ENCODE measurements at regions not wholly inside any gene's neighbourhood (a gene's known extent, or its start where the extent isn't known, plus 50 kb on each side); places are given as distances from the start of the nearest gene placed in this dataset. TPM values are rescaled to one million over a fixed set of nuclear protein-coding genes. Genes with fewer than 3 reads are reported as not detected.

GRCh38 chr18:64245126-64245861 is 96.4 kb upstream of the LINC00305 start:
- DNase-seq, result no peak

- DNase-seq, result no peak
Measured at GRCh38 chr18:64244571-64244970, 95.7 kb upstream of the LINC00305 start.

- DNase-seq, result no peak
Measured at GRCh38 chr18:64240316-64240715, 91.4 kb upstream of the LINC00305 start.

GRCh38 chr18:64238076-64238475 is 89.2 kb upstream of the LINC00305 start:
- DNase-seq, result no peak

- DNase-seq, result no peak
Measured at GRCh38 chr18:64234321-64234720, 85.4 kb upstream of the LINC00305 start.

- no peak for DNase-seq
Measured at GRCh38 chr18:64233851-64234250, 85.0 kb upstream of the LINC00305 start.

- no peak for DNase-seq
Measured at GRCh38 chr18:64220941-64221340, 72.1 kb upstream of the LINC00305 start.

GRCh38 chr18:64219517-64219916 is 70.6 kb upstream of the LINC00305 start:
- DNase-seq, result no peak

GRCh38 chr18:64210401-64210949 is 61.6 kb upstream of the LINC00305 start:
- DNase-seq, result no peak

- no peak for DNase-seq
Measured at GRCh38 chr18:64208516-64208915, 59.6 kb upstream of the LINC00305 start.

- DNase-seq, result no peak
Measured at GRCh38 chr18:64207820-64208219, 58.9 kb upstream of the LINC00305 start.

- DNase-seq, result no peak
Measured at GRCh38 chr18:64203295-64203694, 54.4 kb upstream of the LINC00305 start.

GRCh38 chr18:64202863-64203262 is 54.0 kb upstream of the LINC00305 start:
- DNase-seq, result no peak

GRCh38 chr18:64202210-64202836 is 53.4 kb upstream of the LINC00305 start:
- DNase-seq, result no peak

GRCh38 chr18:64201781-64202180 is 52.9 kb upstream of the LINC00305 start:
- no peak for DNase-seq

GRCh38 chr18:64199581-64199980 is 50.7 kb upstream of the LINC00305 start:
- DNase-seq, result no peak

Small RNA genes in the stretch of these regions (small RNA-seq; reads per million reads assigned to genes)
- not detected for gene AC027506.1 (ENCODE audit: low replicate concordance)

Data from skin of body (tissue), 2 donors.